HEK293T (cell line): ENCODE measurements at regions not wholly inside any gene's neighbourhood (a gene's known extent, or its start where the extent isn't known, plus 50 kb on each side); places are given as distances from the start of the nearest gene placed in this dataset.
A peak's percentile ranks its signal among the peaks of the same experiment; 100 is the strongest.

ENCODE experiments used
- CTCF ChIA-PET: fragments of 350-600 bp; formaldehyde crosslinking; extraction: SDS; loops from one replicate; lab custom pipeline; 2021; ENCODE audit warnings: antibody characterized with exemption, inconsistent platforms; lab: Yijun Ruan, JAX
- POLR2A ChIA-PET: fragments of 350-600 bp; formaldehyde crosslinking; extraction: SDS; loops from one replicate; lab custom pipeline; 2020; ENCODE audit warnings: antibody characterized with exemption, inconsistent platforms; lab: Yijun Ruan, JAX
- DNase-seq: peaks from one replicate; pipeline ENCODE4 v3.0.0; 2012; ENCODE audit warnings: mixed read lengths; ENCODE audit errors: extremely low spot score
- ARNT ChIP-seq: fragments of 450-650 bp; IDR thresholded peaks from 2 replicates; pipeline ENCODE4 v1.6.1; 2017; ENCODE audit warnings: mild to moderate bottlenecking
- BHLHE40 ChIP-seq: fragments of 450-650 bp; IDR thresholded peaks from 2 replicates; pipeline ENCODE4 v1.6.1; 2016; ENCODE audit warnings: mild to moderate bottlenecking, moderate library complexity, borderline replicate concordance
- CTBP1 ChIP-seq: fragments of 450-650 bp; IDR thresholded peaks from 2 replicates; pipeline ENCODE4 v1.6.1; 2016; ENCODE audit warnings: borderline replicate concordance
- ELF4 ChIP-seq: fragments of 450-650 bp; IDR thresholded peaks from 2 replicates; pipeline ENCODE4 v1.6.1; 2017; ENCODE audit warnings: antibody characterized with exemption
- FOXA1 ChIP-seq: fragments of 450-650 bp; IDR thresholded peaks from 2 replicates; pipeline ENCODE4 v1.6.1; 2016; ENCODE audit warnings: mild to moderate bottlenecking
- FOXK2 ChIP-seq: fragments of 450-650 bp; IDR thresholded peaks from 2 replicates; pipeline ENCODE4 v1.6.1; 2016; ENCODE audit warnings: mild to moderate bottlenecking
- FOXM1 ChIP-seq: fragments of 450-650 bp; IDR thresholded peaks from 2 replicates; pipeline ENCODE4 v1.6.1; 2017; ENCODE audit warnings: mild to moderate bottlenecking, borderline replicate concordance
- HDGF ChIP-seq: fragments of 450-650 bp; IDR thresholded peaks from 2 replicates; pipeline ENCODE4 v1.6.1; 2017; ENCODE audit warnings: antibody characterized with exemption, borderline replicate concordance
- L3MBTL2 ChIP-seq: fragments of 450-650 bp; conservative IDR thresholded peaks from 2 replicates; pipeline ENCODE4 v1.6.1; 2016; ENCODE audit warnings: mild to moderate bottlenecking
- LEF1 ChIP-seq: fragments of 450-650 bp; IDR thresholded peaks from 2 replicates; pipeline ENCODE4 v1.6.1; 2017; ENCODE audit warnings: mild to moderate bottlenecking, borderline replicate concordance
- NFRKB ChIP-seq: fragments of 450-650 bp; IDR thresholded peaks from 2 replicates; pipeline ENCODE4 v1.6.1; 2016; ENCODE audit warnings: mild to moderate bottlenecking, moderate library complexity
- SP1 ChIP-seq: fragments of 450-650 bp; IDR thresholded peaks from 2 replicates; pipeline ENCODE4 v1.6.1; 2017
- SUZ12 ChIP-seq: fragments of 450-650 bp; IDR thresholded peaks from 2 replicates; pipeline ENCODE4 v1.6.1; 2016; ENCODE audit warnings: mild to moderate bottlenecking
- TARDBP ChIP-seq: fragments of 450-650 bp; IDR thresholded peaks from 2 replicates; pipeline ENCODE4 v1.6.1; 2016
- ZNF384 ChIP-seq: fragments of 450-650 bp; IDR thresholded peaks from 2 replicates; pipeline ENCODE4 v1.6.1; 2016
- TF ChIP-seq, protein P1 (sequence below): fragments of 450-650 bp; IDR thresholded peaks from 2 replicates; pipeline ENCODE4 v1.6.1; 2016

DNA sequence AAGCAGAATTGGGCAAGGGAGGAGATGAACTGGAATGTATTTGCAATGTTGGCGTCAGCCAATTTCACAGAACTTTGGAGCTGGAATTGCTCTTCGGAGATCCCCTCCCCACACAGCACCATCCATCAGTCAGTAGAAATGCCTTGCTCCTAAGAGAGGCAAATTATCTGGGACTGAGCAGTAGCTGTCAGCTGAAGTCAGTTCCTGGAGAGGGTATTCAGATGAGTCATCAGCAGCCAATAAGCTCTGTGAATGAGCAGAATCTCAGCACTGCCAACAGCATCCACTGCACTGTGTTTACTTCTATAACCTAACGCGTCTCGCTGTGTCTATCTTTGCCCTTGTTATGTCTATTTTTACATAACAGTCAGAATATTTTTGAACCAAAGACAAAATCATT, 213.7 kb downstream of the SLITRK5 start:
- ChIA-PET CTCF (no interaction called here), POLR2A (interaction anchor here (0.5 kb wide), 1 partner anchor 82 kb away, joined by 3 read pairs; no protein-coding TSS in a partner anchor)
- peak; percentile 64 for DNase-seq
- TF ChIP-seq L3MBTL2 = no peak
- TF ChIP-seq, protein P1, sequence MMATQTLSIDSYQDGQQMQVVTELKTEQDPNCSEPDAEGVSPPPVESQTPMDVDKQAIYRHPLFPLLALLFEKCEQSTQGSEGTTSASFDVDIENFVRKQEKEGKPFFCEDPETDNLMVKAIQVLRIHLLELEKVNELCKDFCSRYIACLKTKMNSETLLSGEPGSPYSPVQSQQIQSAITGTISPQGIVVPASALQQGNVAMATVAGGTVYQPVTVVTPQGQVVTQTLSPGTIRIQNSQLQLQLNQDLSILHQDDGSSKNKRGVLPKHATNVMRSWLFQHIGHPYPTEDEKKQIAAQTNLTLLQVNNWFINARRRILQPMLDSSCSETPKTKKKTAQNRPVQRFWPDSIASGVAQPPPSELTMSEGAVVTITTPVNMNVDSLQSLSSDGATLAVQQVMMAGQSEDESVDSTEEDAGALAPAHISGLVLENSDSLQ = peak; percentile 43

- DNase-seq = no peak
- ChIA-PET CTCF (interaction anchor here (0.6 kb wide), 1 partner anchor 10 kb away, joined by 4 read pairs; no protein-coding TSS in a partner anchor), POLR2A (no interaction called here)
- TF ChIP-seq L3MBTL2 (no peak), HDGF (no peak), SUZ12 (no peak), FOXA1 (no peak), ZNF384 (no peak), FOXM1 (no peak), ARNT (no peak), BHLHE40 (no peak), FOXK2 (no peak), TARDBP (no peak), CTBP1 (no peak), NFRKB (no peak), LEF1 (no peak), ELF4 (no peak), SP1 (no peak)
- TF ChIP-seq, protein P1 = no peak
These were observed 216.4 kb downstream of the SLITRK5 start for GRCh38 chr13:87887459-87888123.

- CTCF ChIA-PET = interaction anchor here (0.7 kb wide), 1 partner anchor 11 kb away, joined by 4 read pairs; no protein-coding TSS in a partner anchor
- no peak for DNase-seq
- POLR2A ChIA-PET = no interaction called here
- TF ChIP-seq ELF4 = no peak
- no peak for TF ChIP-seq ZNF384
- no peak for TF ChIP-seq FOXK2
- no peak for TF ChIP-seq FOXM1
- no peak for TF ChIP-seq BHLHE40
- no peak for TF ChIP-seq LEF1
- no peak for TF ChIP-seq FOXA1
- TF ChIP-seq CTBP1 = no peak
- no peak for TF ChIP-seq TARDBP
- TF ChIP-seq ARNT = no peak
- TF ChIP-seq L3MBTL2 = no peak
- no peak for TF ChIP-seq SUZ12
- TF ChIP-seq, protein P1 = no peak
- no peak for TF ChIP-seq NFRKB
- no peak for TF ChIP-seq HDGF
- TF ChIP-seq SP1 = no peak
These were observed 218.1 kb downstream of the SLITRK5 start for GRCh38 chr13:87889254-87889653.

DNA sequence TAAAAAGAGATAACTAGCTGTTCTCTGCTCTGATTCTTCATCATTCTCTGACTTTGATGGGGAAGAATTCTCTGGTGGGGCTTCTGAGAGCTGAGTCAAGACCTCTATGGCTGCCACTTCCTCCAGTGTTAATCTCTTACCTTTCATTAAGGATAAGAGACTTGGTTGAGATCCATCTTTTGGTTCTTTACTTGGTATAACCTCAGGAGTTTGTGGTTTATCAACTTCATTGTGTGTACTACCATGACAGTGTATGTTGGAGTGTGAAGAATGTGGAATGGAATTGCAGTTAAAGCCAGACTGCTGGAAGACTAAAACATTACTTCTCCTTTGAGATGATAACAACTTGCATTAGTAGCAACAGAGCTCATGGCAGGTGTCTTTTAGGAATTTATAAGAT, 222.0 kb downstream of the SLITRK5 start:
- DNase-seq = no peak
- ChIA-PET CTCF (interaction anchor here (0.7 kb wide), 1 partner anchor 619 kb away, joined by 3 read pairs; no protein-coding TSS in a partner anchor), POLR2A (no interaction called here)
- no peak for TF ChIP-seq FOXK2
- no peak for TF ChIP-seq BHLHE40
- no peak for TF ChIP-seq ELF4
- no peak for TF ChIP-seq ARNT
- TF ChIP-seq FOXA1 = no peak
- TF ChIP-seq ZNF384 = no peak
- no peak for TF ChIP-seq LEF1
- no peak for TF ChIP-seq SP1
- TF ChIP-seq, protein P1 = no peak
- TF ChIP-seq CTBP1 = no peak
- TF ChIP-seq NFRKB = no peak
- TF ChIP-seq TARDBP = no peak
- no peak for TF ChIP-seq FOXM1
- TF ChIP-seq L3MBTL2 = no peak
- no peak for TF ChIP-seq SUZ12
- no peak for TF ChIP-seq HDGF

DNA sequence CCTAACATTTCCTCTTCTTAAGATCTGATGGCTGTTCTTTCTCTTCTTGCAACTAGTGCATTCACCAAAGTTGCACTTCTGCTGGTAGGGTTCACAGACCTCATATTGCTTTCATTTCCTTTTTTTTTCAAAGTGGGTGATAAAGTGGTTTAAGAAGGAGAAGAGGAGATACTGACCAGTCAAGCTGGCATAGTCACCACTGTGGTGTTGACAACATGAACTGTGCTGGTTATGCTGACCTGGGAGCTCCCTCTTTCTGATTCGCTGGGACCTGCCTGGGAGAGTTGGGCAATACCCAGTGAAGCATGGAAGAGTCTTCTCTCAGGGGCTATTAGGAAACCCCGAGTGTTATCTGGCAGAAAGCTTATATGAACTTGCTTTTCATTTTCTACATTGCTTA, 222.9 kb downstream of the SLITRK5 start:
- TF ChIP-seq FOXA1 (no peak), ARNT (no peak), HDGF (no peak), TARDBP (no peak), LEF1 (no peak), ELF4 (no peak), NFRKB (no peak), CTBP1 (no peak), FOXM1 (no peak), BHLHE40 (no peak)
- TF ChIP-seq, protein P1 = no peak
- DNase-seq = no peak
- ChIA-PET POLR2A (no interaction called here), CTCF (interaction anchor here (0.7 kb wide), 1 partner anchor 620 kb away, joined by 3 read pairs; no protein-coding TSS in a partner anchor)
